DOHH2 (cell line): ENCODE measurements at regions not wholly inside any gene's neighbourhood (a gene's known extent, or its start where the extent isn't known, plus 50 kb on each side); places are given as distances from the start of the nearest gene placed in this dataset.

Experiments
- H3F3A ChIP-seq: fragments of 200-600 bp; sonication (generic), shearing (Covaris generic); 2 replicates; pipeline ENCODE4 v1.6.0; 2016; ENCODE audit warnings: antibody characterized with exemption, mild to moderate bottlenecking; ENCODE audit not compliant: control insufficient read depth, insufficient read depth
- H3K27ac ChIP-seq: fragments of 200-600 bp; sonication (generic); 2 replicates; pipeline ENCODE4 v1.5.1; 2014; ENCODE audit warnings: low read depth, mild to moderate bottlenecking, low read length, moderate library complexity
- H3K27me3 ChIP-seq: fragments of 200-600 bp; sonication (generic); 2 replicates; pipeline ENCODE4 v1.6.1; 2014; ENCODE audit warnings: mild to moderate bottlenecking, low read length, mixed read lengths; ENCODE audit not compliant: control insufficient read depth
- H3K36me3 ChIP-seq: fragments of 200-600 bp; sonication (generic); 2 replicates; pipeline ENCODE4 v1.6.1; 2014; ENCODE audit warnings: mild to moderate bottlenecking, low read length, moderate library complexity, mixed read lengths; ENCODE audit not compliant: control insufficient read depth
- H3K4me1 ChIP-seq: fragments of 200-600 bp; sonication (generic); 2 replicates; pipeline ENCODE4 v1.6.1; 2014; ENCODE audit warnings: mild to moderate bottlenecking, low read length, mixed read lengths; ENCODE audit not compliant: control insufficient read depth
- H3K4me2 ChIP-seq: fragments of 200-600 bp; sonication (generic); 2 replicates; pipeline ENCODE4 v1.6.0; 2014; ENCODE audit warnings: mild to moderate bottlenecking, low read length, moderate library complexity
- H3K4me3 ChIP-seq: fragments of 200-600 bp; sonication (generic); 2 replicates; pipeline ENCODE4 v1.5.1; 2014; ENCODE audit warnings: mild to moderate bottlenecking, low read length, mixed read lengths
- H3K79me2 ChIP-seq: fragments of 200-600 bp; sonication (generic); 2 replicates; pipeline ENCODE4 v1.6.1; 2014; ENCODE audit warnings: mild to moderate bottlenecking, low read length, mixed read lengths; ENCODE audit not compliant: control insufficient read depth
- H3K9me2 ChIP-seq: fragments of 200-600 bp; sonication (generic); replicated peaks from 2 replicates; pipeline ENCODE4 v1.6.1; 2014; ENCODE audit warnings: mild to moderate bottlenecking, low read length, mixed read lengths; ENCODE audit not compliant: control insufficient read depth
- H3K9me3 ChIP-seq: fragments of 200-600 bp; sonication (generic); 2 replicates; pipeline ENCODE4 v1.6.1; 2014; ENCODE audit warnings: antibody characterized with exemption, low read length, mixed read lengths; ENCODE audit not compliant: control insufficient read depth, insufficient read depth
- H4K20me1 ChIP-seq: fragments of 200-600 bp; sonication (generic); 2 replicates; pipeline ENCODE4 v1.6.0; 2014; ENCODE audit warnings: low read depth, mild to moderate bottlenecking, antibody characterized with exemption, low read length, moderate library complexity; ENCODE audit not compliant: control insufficient read depth, insufficient read depth
- EZH2phosphoT487 ChIP-seq: fragments of 200-600 bp; sonication (generic); IDR thresholded peaks from 2 replicates; pipeline ENCODE4 v1.6.1; 2017; ENCODE audit warnings: borderline replicate concordance, mild to moderate bottlenecking, antibody characterized with exemption, low read length, moderate library complexity, mixed read lengths
- TF ChIP-seq, protein P1 (sequence below): fragments of 200-600 bp; sonication (generic); IDR thresholded peaks from one replicate; pipeline ENCODE4 v1.5.1; 2014; ENCODE audit warnings: antibody characterized with exemption, mild to moderate bottlenecking, low read depth, low read length; ENCODE audit not compliant: poor library complexity, severe bottlenecking

GRCh38 chr7:8982338-8982992 lies 549.1 kb downstream of the NXPH1 start:
- Histone ChIP-seq H4K20me1 (no peaks in the 10 kb centered on the region), H3F3A (no peaks in the 10 kb centered on the region), H3K79me2 (no peaks in the 10 kb centered on the region), H3K27ac (no peak overlapping the region), H3K4me2 (no peak overlapping the region), H3K9me2 (no peaks in the 10 kb centered on the region), H3K36me3 (no peaks in the 10 kb centered on the region), H3K27me3 (no peaks in the 10 kb centered on the region), H3K4me3 (no peak overlapping the region), H3K4me1 (no peaks in the 10 kb centered on the region), H3K9me3 (no peaks in the 10 kb centered on the region)
- TF ChIP-seq, protein P1, sequence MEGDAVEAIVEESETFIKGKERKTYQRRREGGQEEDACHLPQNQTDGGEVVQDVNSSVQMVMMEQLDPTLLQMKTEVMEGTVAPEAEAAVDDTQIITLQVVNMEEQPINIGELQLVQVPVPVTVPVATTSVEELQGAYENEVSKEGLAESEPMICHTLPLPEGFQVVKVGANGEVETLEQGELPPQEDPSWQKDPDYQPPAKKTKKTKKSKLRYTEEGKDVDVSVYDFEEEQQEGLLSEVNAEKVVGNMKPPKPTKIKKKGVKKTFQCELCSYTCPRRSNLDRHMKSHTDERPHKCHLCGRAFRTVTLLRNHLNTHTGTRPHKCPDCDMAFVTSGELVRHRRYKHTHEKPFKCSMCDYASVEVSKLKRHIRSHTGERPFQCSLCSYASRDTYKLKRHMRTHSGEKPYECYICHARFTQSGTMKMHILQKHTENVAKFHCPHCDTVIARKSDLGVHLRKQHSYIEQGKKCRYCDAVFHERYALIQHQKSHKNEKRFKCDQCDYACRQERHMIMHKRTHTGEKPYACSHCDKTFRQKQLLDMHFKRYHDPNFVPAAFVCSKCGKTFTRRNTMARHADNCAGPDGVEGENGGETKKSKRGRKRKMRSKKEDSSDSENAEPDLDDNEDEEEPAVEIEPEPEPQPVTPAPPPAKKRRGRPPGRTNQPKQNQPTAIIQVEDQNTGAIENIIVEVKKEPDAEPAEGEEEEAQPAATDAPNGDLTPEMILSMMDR, result no peak
- no peak for TF ChIP-seq EZH2phosphoT487

DNA sequence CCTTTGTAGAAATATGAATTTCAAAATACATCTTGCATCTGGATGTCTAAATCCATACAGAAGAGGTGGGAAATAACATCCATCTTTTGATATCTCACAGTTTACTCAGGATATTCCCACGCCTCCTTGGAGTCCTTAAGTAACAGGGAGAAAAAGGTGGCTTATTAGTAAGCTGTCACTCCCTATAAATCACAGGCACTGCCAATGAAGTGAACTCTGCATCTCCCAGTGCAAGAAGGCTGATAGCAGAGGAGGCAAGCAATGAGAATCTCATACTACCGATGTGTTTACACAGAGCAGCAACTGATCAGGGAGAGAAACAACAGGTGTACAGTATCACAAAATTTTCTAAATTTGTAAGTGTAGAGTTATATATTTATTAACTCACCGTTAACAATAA lies 551.8 kb downstream of the NXPH1 start:
- Histone ChIP-seq H3K36me3 (no peaks in the 10 kb centered on the region), H3K4me1 (no peaks in the 10 kb centered on the region), H3K79me2 (no peaks in the 10 kb centered on the region), H3K9me3 (no peaks in the 10 kb centered on the region), H3K4me2 (no peak overlapping the region), H4K20me1 (no peaks in the 10 kb centered on the region), H3K4me3 (no peak overlapping the region), H3K27ac (no peak overlapping the region), H3F3A (no peaks in the 10 kb centered on the region), H3K9me2 (no peaks in the 10 kb centered on the region), H3K27me3 (no peaks in the 10 kb centered on the region)
- TF ChIP-seq EZH2phosphoT487, result no peak
- TF ChIP-seq, protein P1, result no peak

GRCh38 chr7:8988267-8988666 lies 554.9 kb downstream of the NXPH1 start:
- H3F3A ChIP-seq, result no peaks in the 10 kb centered on the region
- H3K4me3 ChIP-seq, result no peak overlapping the region
- H3K9me3 ChIP-seq, result no peaks in the 10 kb centered on the region
- TF ChIP-seq EZH2phosphoT487, result no peak
- TF ChIP-seq, protein P1, result no peak
- no peaks in the 10 kb centered on the region for H4K20me1 ChIP-seq
- H3K4me1 ChIP-seq, result no peaks in the 10 kb centered on the region
- no peaks in the 10 kb centered on the region for H3K36me3 ChIP-seq
- H3K27me3 ChIP-seq, result no peaks in the 10 kb centered on the region
- no peak overlapping the region for H3K4me2 ChIP-seq
- H3K27ac ChIP-seq, result no peak overlapping the region
- H3K9me2 ChIP-seq, result no peaks in the 10 kb centered on the region
- no peaks in the 10 kb centered on the region for H3K79me2 ChIP-seq
